HG03457 (cell line): ENCODE measurements at regions not wholly inside any gene's neighbourhood (a gene's known extent, or its start where the extent isn't known, plus 50 kb on each side); places are given as distances from the start of the nearest gene placed in this dataset.

ENCODE experiments used
- ATAC-seq: cut with Tn5 transposase; IDR thresholded peaks from one replicate; pipeline ENCODE4 v1.9.1; 2021; ENCODE audit warnings: moderate number of reproducible peaks; ENCODE audit not compliant: unreplicated experiment

DNA sequence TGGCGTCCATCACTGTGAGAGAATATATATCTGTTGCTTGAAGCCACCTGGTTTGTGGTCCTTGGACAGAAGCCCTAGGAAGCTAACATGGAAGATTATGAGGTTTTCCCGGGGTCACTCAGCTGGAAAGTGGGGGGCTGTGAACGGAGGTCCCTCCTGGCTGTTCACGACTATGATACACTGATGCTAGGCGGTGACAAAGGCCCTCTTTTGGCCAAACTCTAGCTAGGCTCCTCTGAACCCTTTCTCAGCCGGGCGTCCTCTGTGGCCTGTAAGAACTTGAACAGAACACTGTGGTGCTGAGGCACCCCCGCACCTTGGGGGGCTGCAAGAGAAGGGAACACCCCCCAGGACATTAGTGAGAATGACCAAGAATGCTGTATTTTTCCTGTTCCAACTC lies 164.6 kb downstream of the TFCP2L1 start:
- no peak for ATAC-seq

DNA sequence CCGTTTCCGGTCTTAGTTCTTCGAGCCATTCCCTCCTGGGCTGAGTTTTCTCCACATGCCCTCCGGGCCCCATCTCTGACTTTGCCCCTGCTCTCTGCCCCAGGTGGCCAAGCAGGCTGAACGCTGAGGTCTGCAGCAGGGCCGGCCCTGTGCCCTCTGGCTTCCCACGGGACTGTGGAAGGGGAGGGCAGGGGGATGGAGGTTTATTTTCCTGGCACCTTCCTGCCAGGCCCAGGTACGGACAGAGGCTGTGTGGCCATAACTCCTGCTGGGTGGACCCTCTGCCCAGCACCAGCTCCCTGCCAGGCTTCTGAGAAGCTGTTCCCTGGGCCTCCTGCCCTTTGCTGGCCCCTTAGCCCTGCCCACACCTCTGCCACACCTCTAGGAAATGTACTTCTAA lies 164.0 kb downstream of the TFCP2L1 start:
- no peak for ATAC-seq

DNA sequence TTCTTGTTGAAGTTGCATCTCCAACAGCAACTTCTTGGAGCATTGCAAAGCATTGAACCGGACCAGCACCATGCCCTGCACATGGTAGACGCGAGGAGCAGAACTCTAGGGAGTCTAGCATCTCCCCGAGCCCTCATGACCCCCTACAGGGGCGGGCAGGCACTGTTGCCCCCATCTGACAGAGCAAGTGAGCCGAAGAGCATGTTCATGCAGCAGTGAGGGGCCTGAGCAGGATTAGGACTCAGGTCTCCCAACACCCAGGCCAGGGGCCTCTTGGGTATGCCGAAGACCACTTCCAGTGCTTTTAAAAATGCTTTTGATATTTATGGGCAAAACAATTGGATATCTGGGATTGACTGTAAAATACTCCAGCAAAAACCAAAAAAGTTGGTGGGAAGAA lies 163.3 kb downstream of the TFCP2L1 start:
- ATAC-seq = no peak

DNA sequence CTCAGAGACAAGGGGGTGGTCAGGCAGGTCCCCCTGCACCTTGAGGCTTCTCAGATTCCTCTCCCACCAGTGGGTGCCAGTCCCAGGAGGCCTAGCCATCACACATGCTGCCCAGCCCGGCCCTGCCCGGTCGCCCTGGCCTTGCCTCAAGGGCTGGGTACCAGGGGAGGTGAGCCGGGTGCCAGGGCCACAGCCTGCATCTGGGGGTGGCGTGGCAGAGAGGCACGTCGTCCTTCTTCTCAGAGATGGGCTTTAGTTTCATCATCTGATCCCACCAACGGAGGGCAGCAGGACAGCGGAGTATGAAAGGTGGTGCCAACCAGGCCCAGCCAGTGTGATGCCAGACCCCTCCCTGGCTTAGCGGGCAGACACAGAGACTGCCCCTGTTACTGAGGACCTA lies 161.7 kb downstream of the TFCP2L1 start:
- ATAC-seq = no peak

DNA sequence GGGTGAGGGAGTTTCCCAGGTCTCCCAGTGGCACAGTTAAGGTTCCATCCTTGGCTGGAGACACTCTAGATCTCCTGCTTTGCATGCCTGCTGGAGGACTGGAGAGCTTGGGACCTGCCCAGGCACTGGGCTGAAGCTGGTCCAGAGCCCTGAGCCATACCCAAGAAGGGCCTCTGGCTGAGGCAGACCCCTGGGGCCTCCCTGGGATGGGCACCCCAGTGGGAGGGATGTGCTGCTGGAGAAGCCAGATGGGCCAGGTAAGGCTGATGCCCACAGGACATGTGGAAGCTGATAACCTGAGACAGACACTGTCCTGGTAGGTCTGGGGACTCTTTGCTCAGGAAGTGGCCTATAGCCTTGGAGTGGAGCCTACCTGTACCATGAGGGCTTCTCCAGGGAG lies 160.7 kb downstream of the TFCP2L1 start:
- ATAC-seq = no peak

DNA sequence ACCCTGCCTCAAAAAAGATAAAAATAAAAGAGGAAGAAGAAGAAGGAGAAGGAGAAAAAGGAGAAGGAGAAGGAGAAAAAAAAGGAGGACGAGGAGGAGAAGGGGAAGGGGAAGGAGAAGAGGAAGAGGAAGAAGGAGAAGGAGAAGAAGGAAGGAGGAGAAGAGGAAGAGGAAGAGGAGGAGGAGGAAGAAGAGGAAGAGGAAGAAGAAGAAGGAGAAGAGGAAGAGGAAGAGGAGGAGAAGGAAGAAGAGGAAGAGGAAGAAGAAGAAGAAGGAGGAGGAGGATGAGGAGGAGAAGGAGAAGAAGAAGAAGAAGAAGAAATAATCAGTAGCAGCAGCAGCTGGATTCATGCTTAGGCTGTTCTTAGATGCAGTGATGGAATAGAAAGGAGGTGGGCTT lies 159.7 kb downstream of the TFCP2L1 start:
- ATAC-seq = no peak

DNA sequence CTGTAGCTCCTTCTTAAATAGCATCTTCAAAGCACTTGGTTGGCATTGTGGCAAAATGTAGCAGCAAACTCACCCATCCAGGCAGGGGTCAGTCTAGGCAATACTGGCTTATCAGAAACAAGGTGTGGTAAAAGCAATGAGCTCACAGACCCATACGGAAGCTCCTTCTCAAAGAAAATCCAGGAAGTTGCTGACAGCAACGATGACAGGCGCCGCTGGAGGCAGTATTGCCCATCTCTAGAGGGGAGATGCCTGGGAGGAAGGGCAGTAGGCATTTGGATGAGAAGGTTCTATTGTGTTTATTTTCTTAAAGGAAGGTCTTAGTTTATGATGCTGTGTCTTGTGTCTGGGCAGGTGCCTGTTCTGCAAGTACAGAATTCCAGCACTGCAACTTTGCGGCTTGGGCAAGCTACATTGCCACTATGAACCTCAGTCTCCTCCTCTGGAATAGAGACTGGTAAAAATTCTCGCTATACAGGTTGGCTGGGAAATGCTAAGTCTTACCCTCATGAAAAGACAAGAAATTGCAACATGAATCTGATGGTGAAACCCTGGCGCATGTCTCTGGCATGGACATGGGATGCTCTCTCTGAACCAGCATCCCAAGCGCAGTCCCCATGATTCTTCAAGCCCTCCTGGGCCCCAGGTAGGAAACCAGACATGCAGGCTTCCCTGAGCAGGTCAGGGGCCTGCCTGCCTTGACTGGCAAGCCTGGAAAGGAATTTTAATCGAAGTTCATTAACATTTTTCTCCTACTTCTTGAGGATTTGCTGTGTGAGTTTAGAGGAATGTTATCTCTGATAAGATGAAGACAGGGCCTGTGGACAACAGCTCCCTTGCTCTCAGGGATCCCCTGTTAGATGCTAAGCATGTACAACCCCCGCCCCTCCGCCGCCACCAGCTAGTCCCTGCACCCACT lies 156.0 kb downstream of the TFCP2L1 start:
- ATAC-seq = no peak

DNA sequence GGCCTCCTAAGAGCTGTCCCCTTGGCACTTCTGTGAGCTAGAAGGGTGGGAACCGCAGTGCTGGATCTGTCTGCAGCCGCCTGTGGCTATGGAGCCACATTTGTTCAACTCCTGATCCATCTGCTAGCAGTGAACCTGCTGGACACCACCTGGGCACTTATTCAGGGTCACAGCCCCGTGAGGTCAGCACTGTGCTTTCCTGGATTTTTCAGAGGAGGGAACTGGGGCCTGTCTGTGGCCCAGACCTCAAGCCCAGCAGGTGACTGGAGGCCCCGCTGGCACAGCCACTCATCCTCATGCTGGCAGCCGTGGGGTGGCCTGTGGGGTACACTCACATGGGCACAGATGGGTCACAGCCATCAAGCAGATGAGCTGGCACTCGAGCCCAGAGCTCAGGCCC lies 155.3 kb downstream of the TFCP2L1 start:
- no peak for ATAC-seq

DNA sequence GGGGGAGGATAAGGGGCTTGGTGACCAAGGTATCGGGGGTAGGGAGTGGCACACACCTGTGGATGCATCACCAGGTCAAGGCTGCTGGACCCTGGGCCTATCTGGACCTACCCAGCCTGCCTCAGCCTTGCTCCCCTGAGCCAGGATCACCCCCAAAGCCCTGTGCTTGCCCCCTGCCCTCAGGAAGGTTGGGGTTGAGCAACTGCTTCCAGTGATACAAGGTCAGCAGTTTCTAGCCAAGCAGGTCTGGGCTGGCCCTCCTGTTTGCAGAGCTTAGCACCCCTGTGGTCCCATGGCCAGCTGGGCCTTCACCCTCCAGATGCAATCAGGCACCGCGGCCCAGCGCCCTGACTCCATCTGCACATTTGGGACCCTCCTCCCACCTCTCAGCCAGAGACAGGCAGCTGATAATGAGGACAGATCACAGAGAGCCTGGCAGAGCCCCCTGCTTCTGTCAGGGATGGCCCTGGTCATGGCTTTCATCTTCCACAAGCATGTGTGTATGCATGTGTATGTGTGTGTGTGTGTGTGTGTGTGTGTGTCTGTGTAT lies 154.6 kb downstream of the TFCP2L1 start:
- ATAC-seq = no peak

DNA sequence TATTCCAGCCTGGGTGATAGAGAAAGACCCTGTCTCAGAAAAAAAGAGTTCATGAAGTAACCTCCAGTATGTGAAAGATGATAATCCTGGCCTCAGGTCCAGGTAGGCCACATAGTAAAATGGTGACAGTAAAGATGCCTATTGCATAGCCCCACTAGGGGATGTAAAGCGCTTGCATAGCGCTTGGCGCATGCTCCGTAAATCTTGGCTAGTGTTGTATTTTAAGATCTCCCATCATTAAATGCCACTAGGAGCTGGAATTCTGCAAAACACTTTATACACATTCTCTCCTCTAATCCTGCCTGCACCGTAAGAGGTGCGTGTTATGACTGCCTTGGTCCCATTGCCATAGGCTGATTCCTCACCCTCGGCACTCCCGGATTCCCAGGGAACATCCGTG lies 153.6 kb downstream of the TFCP2L1 start:
- ATAC-seq = no peak

DNA sequence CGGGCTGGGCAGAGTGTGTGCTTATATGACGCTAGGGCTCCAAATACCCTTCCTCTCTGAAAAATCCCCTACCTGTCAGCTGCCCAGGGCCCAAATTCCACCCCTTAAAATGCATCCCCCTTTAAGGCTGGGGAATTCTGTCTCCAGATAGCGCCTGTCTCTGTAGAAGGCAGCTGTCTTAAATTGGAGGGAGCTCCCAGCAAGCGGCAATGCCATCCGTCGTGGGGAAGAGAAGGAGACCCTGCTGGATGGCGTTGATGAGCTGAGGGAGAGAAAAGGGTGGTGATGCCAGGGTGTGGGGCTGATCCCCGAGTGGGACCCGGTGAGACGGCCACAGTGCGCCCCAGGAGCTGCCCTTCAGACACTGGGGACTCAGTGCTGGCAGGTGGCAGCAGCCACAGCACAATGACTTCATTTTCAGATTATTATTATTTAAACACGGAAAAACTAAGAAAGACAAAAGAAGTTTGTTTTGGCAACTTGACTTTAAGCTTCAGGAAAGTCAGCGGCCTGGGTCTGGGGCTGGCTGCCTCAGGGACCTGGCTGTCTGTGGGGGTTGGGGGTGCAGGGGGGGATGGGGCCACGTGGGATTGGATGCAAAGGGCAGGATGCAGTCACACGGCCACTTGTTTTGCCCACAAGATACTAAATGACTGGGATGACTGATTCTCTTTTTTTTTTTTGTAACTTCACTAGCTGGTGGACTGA lies 152.8 kb downstream of the TFCP2L1 start:
- ATAC-seq = no peak

DNA sequence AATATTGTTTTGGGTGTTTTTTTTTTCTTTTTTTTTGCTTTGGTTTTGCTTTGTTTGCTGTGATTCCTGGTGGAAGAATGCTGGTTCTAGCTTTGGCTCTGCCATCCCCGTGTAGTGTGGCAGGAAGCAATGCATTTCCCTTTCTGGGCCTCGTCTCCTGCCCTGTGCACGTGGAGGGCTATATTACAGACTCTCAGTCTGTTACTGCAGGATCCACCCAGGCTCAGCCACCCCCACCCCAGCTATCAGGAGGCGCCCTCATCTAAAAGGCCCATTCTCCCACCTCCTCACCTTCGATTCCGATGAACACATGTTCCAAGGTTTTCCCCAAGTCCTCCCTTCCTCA lies 152.3 kb downstream of the TFCP2L1 start:
- ATAC-seq = no peak

DNA sequence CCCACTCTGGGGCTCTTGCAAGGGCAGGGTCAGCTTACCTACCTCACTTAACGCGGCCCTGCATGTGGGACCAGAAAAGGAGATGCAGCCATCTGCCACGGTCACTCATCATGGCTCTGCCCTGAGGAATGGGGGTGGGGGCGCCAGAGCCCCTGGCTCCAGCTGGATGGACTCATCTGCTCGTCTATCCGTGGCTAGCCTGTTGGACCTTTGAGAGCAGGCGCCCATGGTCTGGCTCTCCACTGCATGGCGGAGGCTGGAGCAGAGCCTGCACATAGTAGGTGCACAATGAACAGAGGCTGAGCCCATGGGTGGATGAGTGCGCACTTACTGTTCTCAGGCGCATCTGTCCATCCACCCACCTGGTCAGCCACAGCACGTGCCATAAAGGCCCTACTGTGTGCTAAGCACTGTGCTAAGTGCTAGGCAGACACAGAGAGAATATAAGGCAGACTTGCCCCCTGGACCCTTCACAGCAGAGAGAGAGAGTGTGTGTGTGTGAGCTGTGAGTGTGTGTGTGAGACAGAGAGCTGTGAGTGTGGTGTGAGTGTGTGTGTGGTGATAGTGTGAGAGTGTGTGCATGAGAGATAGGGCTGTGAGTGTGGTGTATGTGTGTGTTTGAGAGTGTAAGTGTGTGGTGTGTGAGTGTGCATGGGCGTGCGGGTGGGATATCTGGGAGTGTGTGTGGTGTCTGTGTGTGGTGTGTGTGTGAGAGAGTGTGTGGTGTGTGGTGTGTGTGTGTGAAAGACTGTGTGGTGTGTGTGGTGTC lies 151.3 kb downstream of the TFCP2L1 start:
- no peak for ATAC-seq

DNA sequence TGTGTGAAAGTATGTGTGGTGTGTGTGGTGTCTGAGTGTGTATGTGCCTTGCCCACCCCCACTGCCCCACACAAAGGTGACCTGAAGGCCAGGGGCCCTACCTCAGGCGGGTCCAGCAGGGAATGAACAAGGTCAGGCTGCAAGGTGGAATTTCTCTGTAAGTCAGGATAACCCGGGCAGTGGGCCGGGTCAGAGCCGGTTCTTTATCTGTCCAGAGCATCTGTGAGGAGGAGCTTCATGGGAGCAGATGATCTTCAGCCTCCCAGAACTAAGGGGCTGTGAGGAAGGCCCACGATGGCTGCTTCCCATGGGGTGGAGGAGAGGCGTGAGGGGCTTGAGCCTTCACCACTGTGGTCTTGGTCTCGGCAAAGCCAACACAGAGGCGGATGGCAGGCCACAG lies 150.3 kb downstream of the TFCP2L1 start:
- ATAC-seq = no peak

DNA sequence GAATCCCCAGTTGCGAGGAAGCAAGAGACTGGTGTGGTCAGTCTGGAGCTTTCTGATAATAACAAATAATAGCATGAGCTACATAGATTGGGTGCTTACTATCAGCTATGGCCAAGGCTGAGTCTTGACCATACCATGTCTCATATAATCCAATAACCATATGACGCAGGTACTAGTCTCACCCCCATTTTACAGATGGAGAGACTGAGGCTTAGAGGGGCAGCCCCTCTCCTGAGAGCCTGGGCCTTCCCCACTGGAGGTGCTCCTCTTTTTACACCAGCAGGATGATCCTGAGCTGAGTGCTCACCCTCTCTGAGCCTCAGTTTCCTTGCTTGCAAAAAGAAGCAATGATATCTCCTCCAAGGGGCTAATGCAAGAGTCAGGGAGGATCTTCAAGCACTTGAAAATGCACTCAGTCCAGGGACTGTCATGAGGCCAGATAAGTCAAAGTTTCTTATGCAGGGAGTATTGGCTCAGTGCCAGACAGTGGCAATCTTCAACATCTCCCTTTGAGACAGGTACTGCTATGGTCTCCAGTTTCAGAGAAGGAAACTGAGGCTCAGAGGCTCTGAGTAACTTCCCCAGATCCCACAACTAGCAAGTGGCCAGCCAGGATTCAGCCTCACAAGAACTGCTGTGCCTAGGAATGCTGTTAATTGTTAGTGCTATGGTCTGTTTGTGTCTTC lies 149.7 kb downstream of the TFCP2L1 start:
- no peak for ATAC-seq

DNA sequence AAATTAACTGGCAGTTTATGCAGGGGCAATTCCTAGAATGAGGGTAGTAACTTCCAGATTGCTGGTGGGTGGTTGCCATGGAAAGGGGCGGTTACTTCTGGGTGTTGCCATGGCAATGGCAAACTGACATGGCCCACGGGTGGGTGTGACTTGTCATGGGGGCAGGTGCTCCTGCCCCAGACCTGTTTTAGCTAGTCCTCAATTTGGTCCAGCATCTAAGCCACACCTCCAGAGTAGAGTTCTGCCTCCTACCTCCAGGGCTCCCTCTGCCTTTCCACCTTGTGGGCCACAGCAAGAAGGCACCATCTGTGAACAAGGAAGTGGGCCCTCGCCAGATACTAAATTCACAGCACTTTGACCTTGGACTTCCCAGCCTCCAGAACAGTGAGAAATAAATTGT lies 148.7 kb downstream of the TFCP2L1 start:
- no peak for ATAC-seq

DNA sequence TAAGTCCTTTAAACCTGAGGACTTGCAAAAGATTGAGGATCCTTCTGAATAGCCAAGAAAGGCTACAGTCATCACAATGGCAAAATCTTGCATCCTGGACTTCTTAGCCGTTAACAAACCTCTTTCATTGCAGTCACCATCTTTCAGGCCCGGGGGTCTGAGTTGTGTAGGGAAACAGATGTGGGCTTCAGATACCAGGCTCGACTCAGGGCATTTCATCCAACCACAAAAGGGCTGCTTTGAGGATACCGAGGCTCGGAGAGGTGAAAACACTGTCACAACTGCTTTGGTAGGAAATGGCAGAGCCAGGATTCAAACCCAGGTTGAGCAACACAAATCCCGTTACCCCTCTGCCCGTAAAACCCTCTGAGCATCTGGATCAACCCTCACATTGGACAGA lies 147.4 kb downstream of the TFCP2L1 start:
- no peak for ATAC-seq

DNA sequence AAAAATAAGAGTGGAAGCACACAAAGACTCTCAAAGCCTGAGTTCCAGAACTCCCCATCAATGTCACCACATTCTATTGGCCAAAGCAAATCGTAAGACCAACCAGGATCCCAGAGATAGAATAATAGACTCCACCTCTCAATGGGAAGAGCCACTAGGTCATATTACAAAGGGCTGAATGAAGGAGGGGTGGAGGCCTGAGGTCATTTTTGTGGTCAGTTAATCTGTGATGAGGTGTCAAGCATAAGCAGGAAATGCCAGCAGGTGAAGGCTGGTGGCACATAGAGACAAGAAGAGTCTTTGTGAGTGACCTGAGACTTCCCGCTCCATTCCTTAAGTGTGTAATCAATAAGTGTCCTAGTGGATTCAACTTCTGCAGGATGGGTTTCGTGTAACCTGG lies 144.3 kb downstream of the TFCP2L1 start:
- ATAC-seq = no peak

DNA sequence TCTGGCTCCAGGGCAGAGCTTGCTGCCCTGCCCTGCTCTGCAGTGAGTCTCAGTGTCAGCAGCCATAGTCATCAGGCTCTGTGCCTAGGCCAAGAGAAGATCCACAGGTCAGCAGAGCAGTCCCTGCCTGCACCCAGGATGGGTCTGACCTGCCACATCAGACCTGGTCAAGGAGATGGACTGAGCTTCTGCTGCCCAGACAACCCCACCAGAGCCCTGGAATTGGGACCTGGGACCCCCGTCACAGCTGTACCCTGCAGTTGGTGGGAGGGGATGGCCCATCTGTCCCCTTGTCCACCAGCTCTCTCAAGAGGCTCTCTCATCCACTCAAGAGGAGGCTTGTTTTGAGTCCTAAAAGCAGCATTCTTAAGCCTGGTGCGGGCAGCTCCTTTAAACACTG lies 142.6 kb downstream of the TFCP2L1 start:
- no peak for ATAC-seq

DNA sequence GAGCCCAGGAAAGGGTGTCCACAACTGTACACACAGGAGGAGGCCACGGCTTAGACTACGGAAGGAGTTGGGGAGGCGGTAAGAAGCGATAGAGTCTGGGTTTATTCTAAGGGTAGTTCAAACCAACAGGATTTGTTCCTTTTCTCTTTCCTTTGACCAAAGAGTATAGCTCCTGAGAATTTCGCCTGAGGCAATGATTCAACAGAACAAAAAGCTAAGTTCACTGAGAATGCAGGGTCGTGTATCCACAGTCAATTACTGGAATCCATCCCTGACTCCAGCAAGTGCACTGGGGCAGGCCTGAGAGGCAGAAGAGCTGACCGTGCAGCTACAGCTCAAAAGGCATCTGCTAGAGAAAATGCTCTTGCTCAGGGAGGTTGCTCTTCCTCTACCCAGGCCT lies 140.9 kb downstream of the TFCP2L1 start:
- no peak for ATAC-seq

DNA sequence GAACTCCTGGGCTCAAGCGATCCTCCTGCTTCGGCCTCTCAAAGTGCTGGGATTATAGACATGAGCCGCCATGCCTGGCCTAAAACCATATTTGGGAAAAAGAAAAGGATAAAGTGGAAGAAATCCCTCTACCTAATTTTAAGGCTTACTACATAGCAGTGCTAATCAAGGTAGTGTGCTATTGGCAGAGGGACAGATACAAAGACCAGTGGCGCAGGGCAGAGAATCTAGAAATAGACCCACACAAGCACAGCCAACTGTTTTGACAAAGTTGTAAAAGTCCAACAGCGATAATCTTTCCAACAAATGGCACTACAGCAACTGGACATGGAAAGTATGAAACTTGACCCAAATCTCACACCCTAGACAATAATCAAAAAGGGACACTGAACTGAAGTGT lies 138.4 kb downstream of the TFCP2L1 start:
- ATAC-seq = no peak
